D721Med (cell line): ENCODE measurements at regions not wholly inside any gene's neighbourhood (a gene's known extent, or its start where the extent isn't known, plus 50 kb on each side); places are given as distances from the start of the nearest gene placed in this dataset.
A peak's percentile ranks its signal among the peaks of the same experiment; 100 is the strongest.

Experiments used
- DNase-seq: peaks from one replicate; pipeline ENCODE4 v3.0.0; 2011; ENCODE audit warnings: low spot score; ENCODE audit not compliant: insufficient read length
- FAIRE-seq: peaks from 2 replicates; lab custom pipeline; 2011; peaks lifted over from hg19 to GRCh38; lab: Jason Lieb, UNC
- TF ChIP-seq, protein P1 (sequence below): IDR thresholded peaks from 2 replicates; pipeline ENCODE4 v1.5.1; 2012; ENCODE audit warnings: mild to moderate bottlenecking, control low read depth; ENCODE audit not compliant: insufficient read depth; ENCODE audit errors: missing control alignments

DNA sequence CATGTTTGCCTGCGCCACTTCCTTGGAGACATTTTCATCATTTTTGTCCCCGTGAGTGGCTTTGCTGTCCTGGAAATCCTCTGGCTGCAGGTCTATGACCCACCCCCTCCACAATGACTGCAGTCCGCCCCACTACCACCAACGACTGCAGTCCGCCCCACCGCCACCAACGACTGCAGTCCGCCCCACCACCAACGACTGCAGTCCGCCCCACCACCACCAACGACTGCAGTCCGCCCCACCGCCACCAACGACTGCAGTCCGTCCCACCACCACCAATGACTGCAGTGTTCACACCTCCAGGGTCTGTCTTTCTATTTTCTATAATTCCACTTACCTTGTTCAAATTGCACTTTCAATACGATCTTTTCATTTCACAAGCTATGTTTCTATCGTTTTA is 820.7 kb upstream of the SALL3 start:
- no peak for DNase-seq
- no peak for FAIRE-seq
- TF ChIP-seq, protein P1, sequence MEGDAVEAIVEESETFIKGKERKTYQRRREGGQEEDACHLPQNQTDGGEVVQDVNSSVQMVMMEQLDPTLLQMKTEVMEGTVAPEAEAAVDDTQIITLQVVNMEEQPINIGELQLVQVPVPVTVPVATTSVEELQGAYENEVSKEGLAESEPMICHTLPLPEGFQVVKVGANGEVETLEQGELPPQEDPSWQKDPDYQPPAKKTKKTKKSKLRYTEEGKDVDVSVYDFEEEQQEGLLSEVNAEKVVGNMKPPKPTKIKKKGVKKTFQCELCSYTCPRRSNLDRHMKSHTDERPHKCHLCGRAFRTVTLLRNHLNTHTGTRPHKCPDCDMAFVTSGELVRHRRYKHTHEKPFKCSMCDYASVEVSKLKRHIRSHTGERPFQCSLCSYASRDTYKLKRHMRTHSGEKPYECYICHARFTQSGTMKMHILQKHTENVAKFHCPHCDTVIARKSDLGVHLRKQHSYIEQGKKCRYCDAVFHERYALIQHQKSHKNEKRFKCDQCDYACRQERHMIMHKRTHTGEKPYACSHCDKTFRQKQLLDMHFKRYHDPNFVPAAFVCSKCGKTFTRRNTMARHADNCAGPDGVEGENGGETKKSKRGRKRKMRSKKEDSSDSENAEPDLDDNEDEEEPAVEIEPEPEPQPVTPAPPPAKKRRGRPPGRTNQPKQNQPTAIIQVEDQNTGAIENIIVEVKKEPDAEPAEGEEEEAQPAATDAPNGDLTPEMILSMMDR, result no peak

DNA sequence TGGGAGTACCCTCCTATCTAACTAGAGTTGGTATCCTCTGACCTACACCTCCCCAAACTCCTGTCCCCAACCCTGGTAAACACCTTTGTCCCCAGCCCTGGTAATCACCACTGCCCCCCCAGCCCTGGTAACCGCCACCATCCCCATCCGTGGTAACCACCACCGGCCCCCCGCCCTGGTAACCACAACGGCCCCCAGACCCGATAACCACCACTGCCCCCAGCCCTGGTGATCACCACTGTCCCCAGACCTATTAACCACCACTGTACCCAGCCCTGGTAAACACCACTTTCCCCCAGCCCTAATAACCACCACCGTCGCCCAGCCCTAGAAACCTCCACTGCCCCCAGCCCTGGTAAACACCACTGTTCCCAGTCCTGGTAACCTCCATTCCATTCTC is 820.2 kb upstream of the SALL3 start:
- DNase-seq (no peak), FAIRE-seq (no peak)
- TF ChIP-seq, protein P1, result no peak

DNA sequence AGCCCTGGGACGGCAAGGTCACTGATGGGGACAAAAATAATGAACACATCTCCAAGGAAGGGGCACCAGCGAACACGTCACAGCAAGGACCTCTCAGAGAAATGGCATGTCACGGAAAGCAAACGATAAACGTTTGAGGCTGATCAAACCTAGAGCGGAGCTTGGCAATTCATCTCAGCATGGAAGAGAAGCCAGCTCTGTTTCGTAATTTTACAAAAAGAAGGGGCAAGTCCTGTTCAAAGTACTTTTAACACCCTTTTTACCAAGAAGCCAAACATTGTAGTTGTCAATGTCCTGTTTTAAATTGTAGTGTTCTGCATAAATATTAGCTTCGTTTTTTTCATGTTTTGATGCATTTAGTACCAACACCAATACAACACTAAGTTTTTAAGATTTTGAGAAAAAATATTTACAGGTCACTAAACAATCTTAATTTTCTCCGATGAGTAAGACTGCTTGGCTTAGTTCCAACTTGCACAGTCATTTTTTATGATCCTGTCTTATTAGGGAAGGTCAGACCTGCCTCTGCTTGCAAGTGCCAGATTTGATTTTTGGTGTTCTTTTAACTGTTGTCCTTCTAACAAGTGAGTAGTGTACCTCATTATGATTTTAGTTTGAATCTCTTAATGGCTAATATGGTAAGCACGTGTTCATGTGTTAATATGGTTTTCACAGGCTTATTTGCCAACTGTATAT is 818.5 kb upstream of the SALL3 start:
- DNase-seq, result no peak
- TF ChIP-seq, protein P1, result no peak
- no peak for FAIRE-seq

GRCh38 chr18:78165525-78165924 is 814.1 kb upstream of the SALL3 start:
- TF ChIP-seq, protein P1, result no peak
- no peak for DNase-seq
- no peak for FAIRE-seq

- FAIRE-seq (peak; percentile 29), DNase-seq (no peak)
- TF ChIP-seq, protein P1, result no peak
These were observed 811.1 kb upstream of the SALL3 start for GRCh38 chr18:78168526-78168925.

DNA sequence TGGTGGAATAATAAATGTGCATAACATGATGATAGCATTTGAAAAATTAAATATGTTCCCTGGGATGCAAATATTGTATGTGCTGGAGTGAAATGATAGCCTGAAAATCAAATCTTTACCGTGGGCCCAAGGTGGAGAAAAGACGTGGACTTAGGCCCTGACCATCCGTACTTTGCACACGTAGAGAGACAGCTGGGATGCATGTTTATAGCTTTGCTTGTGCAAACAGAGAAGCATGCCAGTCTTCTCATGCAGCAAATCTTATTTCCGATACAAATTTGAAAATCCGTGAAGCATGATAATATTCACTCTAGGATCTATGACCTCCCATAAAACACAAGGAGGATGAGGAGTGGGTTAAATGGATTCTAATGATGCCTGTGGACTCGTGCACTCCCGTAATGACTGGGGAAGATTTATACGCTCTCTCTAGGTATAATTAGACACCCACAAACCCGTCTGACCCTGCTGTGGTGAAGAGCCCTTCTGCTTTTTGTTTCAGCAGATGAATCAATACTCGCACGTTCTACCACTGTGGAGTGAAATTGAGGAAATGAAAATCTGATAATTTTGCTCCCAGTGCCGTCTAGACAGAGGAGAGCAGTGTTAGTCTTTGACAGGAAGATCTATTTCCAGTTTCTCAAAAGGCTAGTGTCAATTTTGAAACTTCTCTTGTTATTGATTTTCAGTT is 810.3 kb upstream of the SALL3 start:
- TF ChIP-seq, protein P1, result no peak
- DNase-seq, result no peak
- no peak for FAIRE-seq

GRCh38 chr18:78171954-78172353 is 807.7 kb upstream of the SALL3 start:
- FAIRE-seq (no peak), DNase-seq (no peak)

More at GRCh38 chr18:78171954-78172353, 807.7 kb upstream of the SALL3 start:
- TF ChIP-seq, protein P1, result no peak
